GM19395 (cell line): ENCODE measurements at regions not wholly inside any gene's neighbourhood (a gene's known extent, or its start where the extent isn't known, plus 50 kb on each side); places are given as distances from the start of the nearest gene placed in this dataset.
"Not testable (repeated sequence)": the region's sequence is repeated elsewhere in the genome, so short reads cannot be mapped to it uniquely, and the experiment has no call there.

ENCODE experiments used
- ATAC-seq: cut with Tn5 transposase; IDR thresholded peaks from one replicate; pipeline ENCODE4 v1.9.1; 2021; ENCODE audit warnings: mild to moderate bottlenecking, moderate library complexity; ENCODE audit not compliant: unreplicated experiment

DNA sequence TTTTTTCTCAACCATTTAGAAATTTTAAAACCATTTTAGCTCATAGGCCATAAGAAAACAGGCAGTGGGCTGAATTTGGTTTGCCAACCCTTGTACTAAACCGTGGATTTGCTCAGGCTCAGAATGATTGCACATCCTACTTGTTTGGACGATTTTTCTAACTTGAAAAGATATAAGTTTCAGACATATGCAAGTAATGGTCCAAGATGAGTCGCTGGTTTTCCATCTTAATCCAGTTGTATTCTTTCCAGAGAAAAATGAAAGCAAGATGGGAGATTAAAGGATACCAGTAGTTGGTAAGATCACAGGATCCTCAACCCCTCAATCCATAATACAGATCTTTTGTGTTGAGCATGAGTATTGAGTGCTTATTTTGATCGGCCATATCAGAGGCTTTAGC is 250.9 kb downstream of the TINAG start:
- ATAC-seq = no peak

DNA sequence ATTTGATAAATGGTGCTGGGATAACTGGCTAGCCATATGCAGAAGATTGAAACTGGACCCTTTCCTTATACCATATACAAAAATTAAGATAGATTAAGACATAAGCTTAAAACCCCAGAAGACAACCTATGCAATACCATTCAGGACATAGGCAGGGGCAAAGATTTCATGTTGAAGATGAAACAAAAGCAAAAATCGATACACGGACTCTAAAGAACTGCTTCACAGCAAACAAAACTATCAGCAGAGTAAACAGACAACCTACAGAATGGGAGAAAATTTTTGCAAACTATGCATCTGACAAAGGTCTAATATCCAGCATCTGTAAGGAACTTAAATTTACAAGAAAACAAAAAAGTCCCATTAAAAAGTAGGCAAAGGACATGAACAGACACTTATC is 255.9 kb downstream of the TINAG start:
- ATAC-seq = not testable (repeated sequence)

DNA sequence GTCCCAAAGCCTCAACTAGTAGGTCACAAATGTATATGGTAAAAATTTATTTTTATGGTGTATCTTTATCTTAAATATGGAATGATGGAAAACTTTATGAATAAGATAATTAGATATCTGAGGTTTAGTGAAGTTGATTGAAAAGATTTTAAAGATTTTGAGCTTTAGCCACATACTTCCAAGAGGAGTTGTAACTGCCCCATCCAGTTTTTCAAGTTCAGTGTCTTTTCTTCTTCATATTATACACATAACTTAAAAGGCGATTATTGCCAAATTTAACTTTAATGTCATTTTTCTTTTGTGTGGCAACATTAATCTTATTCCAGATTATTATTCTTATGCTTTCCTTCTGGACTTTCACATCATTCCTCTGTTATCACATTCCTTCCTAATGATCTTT is 266.4 kb downstream of the TINAG start:
- no peak for ATAC-seq

DNA sequence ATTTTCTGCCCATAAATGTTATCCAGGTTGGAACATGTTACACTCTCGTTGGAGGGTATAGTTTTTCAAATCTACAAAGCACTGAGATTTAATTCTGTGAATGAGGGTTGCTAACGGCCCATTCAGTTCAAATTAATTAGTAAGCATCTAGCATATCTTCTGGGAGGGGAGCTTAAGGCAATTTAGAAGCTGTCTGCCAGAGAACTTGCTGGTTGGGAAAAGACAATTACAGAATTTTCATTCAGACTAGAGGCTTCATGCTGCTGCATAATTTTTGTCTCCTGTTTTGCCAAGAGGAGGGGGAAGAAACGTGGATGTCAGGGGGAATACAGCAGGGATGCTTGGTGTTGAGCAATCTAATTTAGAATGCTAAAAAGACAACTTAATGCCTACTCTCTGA is 268.3 kb upstream of the FAM83B start:
- ATAC-seq = no peak

DNA sequence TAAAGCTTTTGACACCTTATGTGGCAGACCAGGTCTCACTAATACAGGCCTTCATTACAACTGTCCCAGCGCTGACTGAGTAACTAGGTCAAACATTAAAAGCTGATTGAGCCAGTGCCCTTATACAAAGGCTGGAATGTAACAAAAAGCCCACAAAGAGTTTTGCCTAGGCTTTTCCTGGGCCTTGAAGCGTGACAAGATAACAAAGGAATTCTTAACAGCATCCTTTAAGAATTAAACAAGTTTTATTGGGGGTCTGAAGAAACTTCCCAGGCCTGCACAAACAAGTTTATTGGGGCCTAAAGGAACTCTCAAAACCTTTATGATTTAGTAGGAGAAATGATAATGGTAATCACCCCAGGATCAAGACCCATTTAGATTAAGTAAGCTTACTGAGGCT is 267.6 kb upstream of the FAM83B start:
- no peak for ATAC-seq

DNA sequence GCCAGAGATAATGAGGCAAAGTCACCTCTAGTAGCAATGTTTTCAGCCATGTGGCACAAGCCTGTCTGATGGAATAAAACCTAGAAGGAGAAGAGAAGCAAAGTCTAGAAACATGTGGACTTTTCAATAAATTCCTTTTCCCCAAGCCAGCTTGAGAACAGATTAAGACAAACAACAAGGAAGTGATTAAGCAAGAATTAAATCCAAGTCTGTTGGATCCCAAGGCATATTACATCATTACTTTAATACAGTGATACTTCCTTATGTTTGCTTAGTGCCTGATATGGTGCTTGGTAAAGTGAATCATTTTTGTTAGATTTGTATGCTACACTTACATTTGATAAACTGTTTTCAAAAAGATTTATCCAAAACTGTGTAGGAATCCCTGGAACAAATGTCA is 260.3 kb upstream of the FAM83B start:
- no peak for ATAC-seq

DNA sequence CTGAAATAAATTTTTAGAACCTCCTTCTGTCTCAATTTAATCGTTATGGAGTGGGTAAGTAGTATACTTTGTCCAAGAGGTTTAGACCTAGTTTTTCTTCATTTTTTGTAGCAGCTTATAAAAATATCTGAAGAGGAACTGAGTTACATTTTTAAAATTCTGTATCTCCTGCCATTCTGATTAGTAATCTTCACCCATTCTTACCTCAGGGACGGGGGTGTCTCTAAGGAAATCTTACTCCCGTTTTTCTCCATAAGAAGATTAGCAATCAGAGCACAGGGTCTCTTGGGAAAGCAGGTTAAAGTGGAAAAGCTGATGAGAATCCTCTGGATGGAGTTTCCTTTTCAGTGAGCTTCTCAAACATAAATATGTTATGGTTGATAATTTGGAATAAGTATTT is 259.3 kb upstream of the FAM83B start:
- ATAC-seq = no peak

DNA sequence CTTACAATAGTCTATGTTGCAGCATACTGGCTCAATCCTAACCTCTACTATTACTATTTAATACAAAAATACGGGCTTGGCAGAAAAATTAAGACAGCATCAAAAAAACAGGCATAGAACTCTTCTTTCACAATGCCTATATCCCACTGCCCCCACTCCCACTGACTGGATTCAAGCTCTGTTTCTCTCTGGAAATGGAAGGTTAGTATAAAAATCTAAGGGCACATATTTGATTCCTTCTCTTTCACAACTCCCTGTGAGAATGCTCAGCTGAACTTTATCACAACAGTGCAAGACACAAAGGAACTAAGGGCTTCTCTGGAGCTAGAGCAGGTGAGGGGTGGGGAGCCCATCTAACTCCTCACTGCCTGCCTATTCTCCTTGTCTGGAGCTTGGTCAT is 258.4 kb upstream of the FAM83B start:
- ATAC-seq = no peak

DNA sequence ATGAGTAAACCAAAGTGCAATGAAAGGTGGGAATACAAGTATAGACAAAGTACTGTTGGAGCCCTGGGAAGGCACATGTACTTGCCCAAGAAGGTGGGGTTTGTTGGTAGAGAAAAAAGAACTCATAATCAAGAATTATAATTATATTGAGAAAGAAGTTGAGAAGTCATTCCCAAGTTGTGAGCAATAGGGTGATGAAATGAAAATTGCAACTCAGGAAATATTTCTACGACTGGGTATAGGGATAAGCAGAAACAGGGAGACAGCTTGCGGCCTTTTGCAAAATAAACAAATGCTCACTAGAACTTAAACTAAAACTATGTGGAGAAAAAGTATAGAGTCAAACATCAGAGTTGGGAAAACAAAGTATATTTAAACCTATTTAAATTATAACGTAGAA is 250.7 kb upstream of the FAM83B start:
- no peak for ATAC-seq

DNA sequence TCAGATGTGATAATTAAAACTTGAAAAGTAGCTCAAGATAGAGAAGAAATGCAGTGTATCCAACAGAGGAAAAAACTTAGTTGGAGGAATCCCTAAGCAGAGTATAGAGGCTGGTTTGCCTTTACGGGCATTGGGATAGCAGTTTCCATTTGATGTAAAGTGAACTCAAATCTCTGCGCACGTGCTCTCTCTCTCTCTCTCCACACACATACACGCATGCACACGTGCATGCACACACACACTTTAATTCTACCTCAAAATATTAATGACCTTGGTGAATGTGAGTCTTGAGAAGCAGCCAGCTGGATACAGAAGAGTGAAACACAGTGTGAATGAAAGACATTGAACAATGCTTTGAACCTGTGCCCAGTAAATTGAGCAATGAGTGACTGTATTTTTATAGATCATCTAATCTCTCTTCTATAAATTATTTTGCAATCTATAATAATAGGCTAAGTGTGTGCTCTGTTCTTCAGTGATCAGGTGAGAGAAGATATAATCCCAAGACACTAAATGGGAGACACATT is 247.7 kb upstream of the FAM83B start:
- ATAC-seq = no peak

DNA sequence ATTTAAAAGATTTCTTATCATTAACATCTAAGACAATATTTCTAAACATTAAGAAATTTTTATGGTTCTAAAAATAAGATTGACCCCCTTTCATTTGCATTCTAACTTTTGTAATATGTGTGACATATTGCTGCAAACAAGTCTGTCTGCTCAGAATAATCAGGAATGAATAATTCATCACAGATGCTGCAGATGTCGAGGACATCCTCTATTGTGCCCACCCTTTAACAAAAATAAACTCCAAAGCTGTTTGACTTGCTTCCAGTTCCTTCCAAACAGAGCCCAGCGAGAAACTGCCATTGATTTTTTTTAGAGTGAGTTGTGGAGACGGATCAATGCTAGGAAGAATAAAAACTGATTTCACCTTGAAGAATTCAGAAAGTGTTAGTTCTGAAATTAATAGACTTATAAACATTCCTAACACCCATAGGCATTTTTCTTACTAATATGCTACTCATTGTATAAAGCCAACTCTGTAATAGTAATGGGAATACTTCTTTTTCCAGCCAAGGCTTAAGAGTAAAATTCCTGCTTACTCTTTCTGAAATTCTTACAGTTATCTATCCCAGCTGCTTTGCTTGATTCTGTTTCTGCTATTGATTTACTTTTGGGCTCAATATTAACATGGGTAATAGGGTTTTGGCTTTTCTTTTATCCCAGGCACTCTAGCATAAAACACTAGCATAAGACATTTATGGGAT is 244.8 kb upstream of the FAM83B start:
- no peak for ATAC-seq

DNA sequence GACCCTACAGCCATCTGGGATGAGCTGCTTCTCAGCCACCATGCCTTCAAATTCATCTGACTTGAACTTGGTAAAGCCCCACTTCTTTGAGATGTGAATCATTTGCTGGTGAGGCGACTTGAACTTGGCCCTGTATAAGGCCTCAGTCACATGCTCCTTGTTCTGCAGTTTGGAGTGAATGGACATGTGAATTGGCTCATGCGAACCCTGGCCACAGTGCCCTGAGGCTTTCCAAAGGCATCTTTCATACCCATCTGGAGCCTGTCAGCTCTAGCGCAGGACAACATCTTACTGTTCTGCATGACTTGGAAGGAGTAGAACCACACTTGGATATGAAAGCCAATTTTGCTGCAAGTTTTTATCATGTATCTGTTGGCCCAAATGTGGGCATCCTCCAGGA is 244.0 kb upstream of the FAM83B start:
- ATAC-seq = no peak

DNA sequence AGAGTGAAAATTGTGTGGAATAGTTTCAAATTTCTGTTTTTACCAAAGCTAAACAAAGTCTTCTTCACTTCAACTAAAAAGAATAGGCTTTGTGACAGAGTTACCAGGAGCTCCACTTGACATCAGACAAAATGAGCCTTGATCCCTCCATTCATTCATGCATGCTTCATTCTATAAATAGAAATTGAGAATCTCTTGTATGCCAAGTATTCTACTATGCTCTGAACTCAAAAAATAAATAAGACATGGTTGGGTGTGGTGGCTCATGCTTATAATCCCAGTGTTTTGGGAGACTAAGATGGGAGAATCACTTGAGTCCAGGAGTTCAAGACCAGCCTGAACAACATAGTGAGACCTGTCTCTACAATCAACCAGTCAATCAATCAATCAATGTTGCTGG is 236.6 kb upstream of the FAM83B start:
- no peak for ATAC-seq

DNA sequence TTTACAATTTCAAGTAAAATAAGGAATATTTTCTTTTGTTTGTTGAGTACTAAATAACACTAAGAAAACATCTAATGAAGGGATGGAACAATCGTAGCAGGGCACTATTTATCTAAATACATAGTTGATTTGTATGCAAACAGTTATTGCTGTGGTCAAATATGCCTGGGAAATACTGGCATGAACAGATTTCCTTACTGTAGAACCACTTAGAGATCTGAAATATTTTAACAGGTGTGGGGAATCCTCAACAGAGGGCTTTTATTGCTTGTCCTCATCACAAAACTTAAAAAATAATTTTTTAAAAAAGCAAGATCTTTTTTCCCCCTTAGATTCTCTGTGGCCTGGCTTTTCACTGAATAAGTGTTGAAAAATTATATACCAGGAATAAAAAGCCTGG is 233.0 kb upstream of the FAM83B start:
- ATAC-seq = no peak

DNA sequence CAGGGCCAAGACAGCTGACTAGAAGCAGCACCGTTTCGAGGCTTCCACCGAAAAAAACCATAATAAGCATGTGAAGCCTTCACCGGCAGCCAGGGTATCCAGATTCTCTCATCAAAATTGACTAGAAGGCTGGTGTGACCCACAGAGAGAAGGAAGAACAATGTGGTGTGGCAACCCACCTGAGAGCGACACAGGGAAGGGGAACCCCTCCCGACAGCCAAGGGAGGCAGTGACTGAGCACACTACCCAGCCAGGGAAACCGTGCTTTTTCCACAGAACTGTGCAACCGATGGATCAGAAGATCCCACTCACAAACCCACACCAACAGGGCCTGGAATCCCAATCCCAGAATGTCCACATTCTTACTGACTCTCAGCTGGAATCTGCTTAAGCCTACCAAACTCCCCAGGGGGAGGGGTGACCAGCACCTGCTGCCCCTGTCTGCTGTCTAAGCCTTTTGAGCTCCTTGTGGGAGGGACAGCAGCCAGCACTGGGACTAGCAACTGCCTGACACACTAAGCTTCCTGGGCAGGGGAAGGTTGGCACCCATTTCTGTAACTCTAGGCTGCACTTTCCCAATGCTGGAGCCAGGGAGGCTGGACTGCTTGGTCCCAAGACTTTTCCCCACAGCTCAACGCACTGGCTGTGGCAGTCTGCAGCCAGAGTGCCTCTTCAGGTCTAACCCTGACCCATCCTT is 231.9 kb upstream of the FAM83B start:
- ATAC-seq = no peak

DNA sequence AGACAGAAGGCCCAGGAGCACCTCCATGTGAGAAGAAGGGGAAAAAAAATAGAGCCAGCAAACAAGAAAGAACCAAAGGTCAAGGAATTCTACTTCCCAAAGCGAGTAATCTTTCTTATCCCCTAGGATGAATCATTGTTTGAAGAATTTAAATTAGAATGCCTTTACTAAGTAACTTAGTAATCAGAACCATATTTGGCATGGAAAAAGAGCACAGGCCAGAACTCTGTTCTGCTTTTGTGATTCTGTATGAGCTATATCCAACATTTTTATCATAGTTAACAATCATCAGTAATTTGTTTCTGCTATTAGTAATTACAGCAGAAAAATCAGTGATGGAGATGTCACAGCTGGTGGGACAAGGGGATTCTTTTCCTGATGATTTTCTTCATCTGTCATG is 228.8 kb upstream of the FAM83B start:
- no peak for ATAC-seq

DNA sequence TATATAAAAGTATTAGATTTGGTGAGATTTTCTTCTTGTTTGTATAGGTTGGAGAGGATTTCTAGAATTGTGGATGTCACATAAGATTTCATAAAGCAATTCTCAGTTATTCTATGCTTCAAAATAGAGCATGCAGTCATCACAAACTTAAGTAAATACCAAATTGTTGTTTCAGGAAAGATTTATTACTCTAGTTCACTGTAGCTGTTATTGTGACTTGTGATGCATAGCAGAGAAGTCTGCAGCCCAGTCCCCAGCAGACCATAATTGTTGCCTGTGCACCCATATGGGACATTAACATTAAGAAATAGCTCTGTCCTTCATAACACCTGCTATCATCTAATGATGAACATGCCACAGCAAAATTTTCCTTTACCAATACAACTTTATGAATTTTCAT is 228.0 kb upstream of the FAM83B start:
- no peak for ATAC-seq

DNA sequence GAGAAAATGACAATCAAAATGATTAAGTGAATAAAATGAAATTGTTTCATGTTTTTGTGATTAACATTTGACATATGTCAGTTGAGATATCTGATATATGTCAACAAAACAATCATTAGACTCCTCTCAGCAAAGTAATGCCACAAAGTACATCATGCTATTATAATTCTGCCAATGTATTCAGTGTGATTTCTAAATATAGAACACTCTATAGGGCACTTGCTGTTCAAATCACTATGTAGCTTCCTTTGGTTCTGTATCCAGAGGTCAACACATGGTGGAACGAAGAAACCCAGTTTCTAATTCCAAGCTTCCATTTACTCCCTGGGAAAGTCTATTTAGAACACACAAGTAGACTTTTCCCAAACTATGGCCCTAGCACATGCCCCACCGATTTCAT is 227.5 kb upstream of the FAM83B start:
- no peak for ATAC-seq

DNA sequence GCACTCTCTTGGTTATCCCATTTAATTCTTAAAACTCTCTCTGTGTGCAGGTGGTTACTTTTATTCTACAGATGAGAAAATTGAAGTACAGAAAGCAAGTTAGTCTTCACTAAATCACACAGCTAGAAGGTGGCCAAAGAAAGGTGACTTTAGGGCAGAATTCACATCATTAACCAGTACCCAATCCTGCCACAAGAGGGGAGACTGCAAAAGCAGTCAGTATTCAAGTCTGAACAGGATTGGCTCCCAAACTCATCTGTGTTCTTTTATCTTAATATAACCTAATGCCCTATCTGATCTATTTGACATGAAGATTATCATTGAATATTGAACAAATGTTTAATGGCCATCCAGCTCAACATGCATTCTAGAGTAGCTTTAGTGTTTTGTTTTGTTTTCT is 225.3 kb upstream of the FAM83B start:
- ATAC-seq = peak; percentile 85

DNA sequence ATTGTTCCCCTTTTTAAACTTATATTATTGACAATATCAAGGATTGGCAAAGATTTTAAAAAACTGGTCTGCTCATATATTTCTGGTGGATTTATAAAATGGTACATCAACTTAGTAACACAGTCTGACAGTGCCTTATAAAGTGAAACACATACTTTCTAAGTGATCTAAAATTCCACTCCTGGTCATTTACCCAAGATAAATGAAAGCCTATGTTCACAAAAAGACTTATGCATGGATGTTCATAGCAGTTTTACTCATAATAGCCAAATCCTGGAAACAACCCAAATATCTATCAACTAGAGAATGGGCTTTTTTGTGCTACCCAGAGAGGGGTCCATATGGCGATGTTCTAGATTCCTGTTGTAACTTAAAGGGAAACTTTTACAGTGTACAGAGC is 222.4 kb upstream of the FAM83B start:
- no peak for ATAC-seq

DNA sequence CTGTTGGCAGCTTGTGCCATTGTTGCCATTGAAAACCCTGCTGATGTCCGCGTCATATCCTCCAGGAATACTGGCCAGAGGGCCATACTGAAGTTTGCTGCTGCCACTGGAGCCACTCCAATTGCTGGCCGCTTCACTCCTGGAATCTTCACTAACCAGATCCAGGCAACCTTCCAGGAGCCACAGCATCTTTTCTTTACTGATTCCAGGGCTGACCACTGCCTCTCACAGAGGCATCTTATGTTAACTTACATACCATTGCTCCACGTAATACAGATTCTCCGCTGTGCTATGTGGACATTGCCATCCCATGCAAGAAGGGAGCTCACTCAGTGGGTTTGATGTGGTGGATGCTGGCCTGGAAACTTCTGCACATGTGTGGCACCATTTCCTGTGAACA is 221.8 kb upstream of the FAM83B start:
- no peak for ATAC-seq

DNA sequence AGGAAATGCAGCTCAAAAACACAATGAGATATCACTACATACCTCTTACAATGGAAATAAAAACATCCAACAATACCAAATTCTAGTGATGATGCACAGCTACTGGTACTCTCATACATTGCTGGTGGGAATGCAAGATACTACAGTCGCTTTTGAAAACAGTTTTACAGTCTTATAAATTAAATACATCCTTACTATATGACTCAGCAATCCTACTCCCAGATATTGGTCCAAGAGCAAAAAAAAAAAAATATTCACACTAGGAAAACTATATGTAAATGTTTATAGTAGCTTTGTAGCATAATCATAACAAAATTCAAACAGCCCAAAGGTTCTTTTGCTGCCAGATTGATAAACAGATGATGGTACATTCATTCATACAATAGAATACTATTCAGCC is 217.4 kb upstream of the FAM83B start:
- no peak for ATAC-seq
